D721Med (cell line): ENCODE measurements at regions not wholly inside any gene's neighbourhood (a gene's known extent, or its start where the extent isn't known, plus 50 kb on each side); places are given as distances from the start of the nearest gene placed in this dataset.

Experiments
- DNase-seq: peaks from one replicate; pipeline ENCODE4 v3.0.0; 2011; ENCODE audit warnings: low spot score; ENCODE audit not compliant: insufficient read length
- FAIRE-seq: peaks from 2 replicates; lab custom pipeline; 2011; peaks lifted over from hg19 to GRCh38; lab: Jason Lieb, UNC
- CTCF ChIP-seq: IDR thresholded peaks from 2 replicates; pipeline ENCODE4 v1.5.1; 2012; ENCODE audit warnings: mild to moderate bottlenecking, control low read depth; ENCODE audit not compliant: insufficient read depth; ENCODE audit errors: missing control alignments

- DNase-seq (no peak), FAIRE-seq (no peak)
- no peak for TF ChIP-seq CTCF
Observed at GRCh38 chr4:130648570-130648969, 1552.6 kb downstream of the C4orf33 start.

DNA sequence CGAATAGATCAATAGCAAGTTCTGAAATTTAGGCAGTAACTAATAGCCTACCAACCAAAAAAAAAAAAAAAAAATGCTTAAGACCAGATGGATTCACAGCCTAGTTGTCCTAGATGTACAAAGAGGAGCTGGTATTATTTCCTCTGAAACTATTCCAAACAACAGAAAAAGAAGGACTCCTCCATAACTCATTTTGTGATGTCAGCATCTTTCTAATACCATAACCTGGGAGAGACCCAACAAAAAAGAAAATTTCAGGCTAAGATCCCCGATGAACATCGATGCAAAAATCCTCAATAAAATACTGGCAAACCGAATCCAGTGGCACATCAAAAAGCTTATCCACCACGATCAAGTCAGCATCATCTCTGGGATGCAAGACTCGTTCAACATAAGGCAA is 1557.9 kb downstream of the C4orf33 start:
- DNase-seq (no peak), FAIRE-seq (no peak)
- no peak for TF ChIP-seq CTCF

DNA sequence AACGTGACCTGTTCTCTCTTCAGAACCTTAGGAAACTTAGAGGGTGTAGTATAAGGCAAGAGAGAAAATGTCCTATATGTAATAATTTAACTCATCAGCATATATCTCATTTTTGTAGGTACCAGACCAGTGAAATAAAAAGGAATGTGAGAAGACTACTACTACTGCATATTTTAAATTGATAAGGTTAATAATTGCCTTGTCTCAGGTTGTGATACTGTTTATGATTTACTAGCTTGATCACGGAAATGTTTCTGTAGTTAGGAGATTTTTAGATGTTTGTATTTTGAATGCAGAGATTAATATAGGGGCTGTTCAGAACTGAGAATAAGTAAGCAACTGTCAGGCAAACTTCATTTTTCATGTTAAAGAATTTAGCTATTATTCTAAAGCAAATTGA is 1563.4 kb downstream of the C4orf33 start:
- no peak for TF ChIP-seq CTCF
- no peak for FAIRE-seq
- DNase-seq = no peak

- FAIRE-seq = no peak
- no peak for DNase-seq
- no peak for TF ChIP-seq CTCF
Observed at GRCh38 chr4:130668859-130669258, 1572.9 kb downstream of the C4orf33 start.

- DNase-seq (no peak), FAIRE-seq (no peak)
- TF ChIP-seq CTCF = no peak
Observed at GRCh38 chr4:130675266-130675665, 1579.3 kb downstream of the C4orf33 start.

GRCh38 chr4:130689181-130689580 is 1593.2 kb downstream of the C4orf33 start:
- DNase-seq (no peak), FAIRE-seq (no peak)
- no peak for TF ChIP-seq CTCF

GRCh38 chr4:130698251-130698650 is 1602.3 kb downstream of the C4orf33 start:
- TF ChIP-seq CTCF = no peak
- FAIRE-seq = no peak
- no peak for DNase-seq
